ENCODE measurements at regions not wholly inside any gene's neighbourhood (a gene's known extent, or its start where the extent isn't known, plus 50 kb on each side); places are given as distances from the start of the nearest gene placed in this dataset.

- DNase-seq (ENCODE audit: low read depth in 2 of 2, low spot score in 1 of 2) = no peak
Measured at GRCh38 chr12:24060089-24060488, 110.6 kb upstream of the SOX5 start.

DNA sequence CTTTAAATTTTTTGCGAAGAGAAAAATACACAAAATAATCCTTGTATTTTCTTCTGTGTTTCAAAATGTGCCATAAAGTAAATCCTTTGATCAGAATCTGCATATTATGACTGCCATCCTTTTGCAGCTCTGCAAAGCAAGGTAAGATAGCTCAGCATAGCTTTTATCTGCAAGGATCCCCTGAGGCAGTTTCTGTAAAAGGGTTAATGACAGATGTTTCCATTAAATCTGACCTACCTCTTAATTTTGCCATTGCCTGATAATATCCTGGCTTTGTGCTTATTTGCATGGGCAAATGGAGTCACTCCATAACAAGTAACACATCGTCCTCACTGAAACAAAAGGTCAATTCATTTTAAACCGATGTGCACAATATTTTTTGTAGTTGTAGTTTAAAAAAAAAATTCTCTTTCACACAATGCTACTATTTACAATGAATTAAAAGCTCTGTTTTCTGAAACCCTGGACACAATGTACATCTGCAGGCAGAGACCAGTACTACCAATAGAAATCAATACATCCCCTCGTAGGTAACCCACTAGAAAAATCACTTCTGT is 108.5 kb upstream of the SOX5 start:
- no peak for DNase-seq (ENCODE audit: low read depth in 2 of 2, low spot score in 1 of 2)

- no peak for DNase-seq (ENCODE audit: low read depth in 2 of 2, low spot score in 1 of 2)
Measured at GRCh38 chr12:24055747-24056146, 106.3 kb upstream of the SOX5 start.

DNA sequence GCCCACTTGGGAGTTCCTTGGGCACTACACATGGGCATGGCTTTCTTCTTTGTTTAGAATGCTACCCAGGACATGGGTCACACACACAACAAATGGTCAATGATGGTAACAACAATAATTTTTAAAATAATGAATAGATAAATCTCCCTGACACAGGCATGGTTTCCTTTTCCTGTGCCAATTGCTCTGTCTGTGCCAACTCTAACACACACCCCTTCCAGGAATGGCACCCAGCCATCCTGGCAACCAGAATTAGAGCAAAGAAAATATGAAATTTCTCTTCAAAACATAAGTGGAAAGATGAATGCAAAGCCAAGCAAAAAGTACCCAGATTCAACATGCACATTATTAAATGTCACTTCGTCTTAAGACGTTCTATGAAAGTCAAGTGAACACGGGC is 104.9 kb upstream of the SOX5 start:
- no peak for DNase-seq (ENCODE audit: low read depth in 2 of 2, low spot score in 1 of 2)

DNA sequence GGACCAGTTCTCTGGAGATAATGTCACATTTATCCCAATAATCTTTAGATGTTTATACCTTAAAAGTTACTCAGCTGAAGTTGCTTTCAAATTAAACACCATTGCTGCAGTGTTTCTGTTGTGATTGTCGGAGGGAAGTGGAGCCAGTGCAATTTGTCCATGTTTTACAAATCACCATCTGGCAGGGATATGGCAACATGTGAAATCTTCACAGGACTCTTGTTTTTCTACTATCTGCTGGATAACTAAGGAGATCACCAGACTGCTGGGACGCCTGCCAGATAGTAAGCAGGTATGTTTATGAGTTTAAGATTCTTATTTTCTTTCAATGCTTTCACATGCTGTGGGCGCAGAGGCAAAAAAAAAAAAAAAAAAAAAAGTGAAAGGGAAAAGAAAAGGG is 100.3 kb upstream of the SOX5 start:
- DNase-seq (ENCODE audit: low read depth in 2 of 2, low spot score in 1 of 2) = no peak

DNA sequence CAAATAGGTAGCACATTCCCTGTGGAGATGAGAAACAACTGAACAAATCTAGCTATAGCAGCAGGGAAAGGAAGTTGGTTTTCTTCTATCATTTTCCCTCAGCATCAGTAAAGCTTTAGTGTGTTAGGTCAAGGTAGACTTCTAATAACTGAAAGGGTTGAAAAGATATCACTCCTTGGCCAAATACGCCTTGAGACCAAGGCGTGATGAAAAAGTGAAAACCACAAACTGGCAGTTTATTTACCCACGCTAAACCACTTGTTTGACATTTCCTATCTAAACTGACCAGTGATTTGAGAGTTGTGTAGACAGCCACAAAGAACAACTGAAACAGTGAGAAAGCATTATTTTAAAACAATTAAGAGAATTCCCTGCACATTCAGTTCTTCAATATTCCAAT is 99.6 kb upstream of the SOX5 start:
- DNase-seq (ENCODE audit: low read depth in 2 of 2, low spot score in 1 of 2) = no peak

DNA sequence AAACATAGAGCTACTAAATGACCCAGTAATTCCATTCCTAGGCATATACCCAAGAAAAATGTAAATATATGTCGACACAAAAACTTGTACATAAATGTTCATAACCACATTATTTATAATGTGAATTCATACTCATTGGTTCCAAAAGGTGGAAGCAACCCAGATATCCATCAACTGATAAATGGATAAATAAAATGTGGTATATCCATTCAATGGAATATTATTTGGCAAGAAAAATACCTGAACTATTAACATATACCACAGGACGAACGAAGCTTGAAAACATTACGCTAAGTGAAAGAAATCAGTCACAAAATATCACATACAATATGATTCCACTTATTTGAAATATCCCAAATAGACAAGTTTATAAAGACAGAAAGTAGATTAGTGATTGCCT is 99.0 kb upstream of the SOX5 start:
- DNase-seq (ENCODE audit: low read depth in 2 of 2, low spot score in 1 of 2) = no peak

- no peak for DNase-seq (ENCODE audit: low read depth in 2 of 2, low spot score in 1 of 2)
Measured at GRCh38 chr12:24047326-24047725, 97.9 kb upstream of the SOX5 start.

DNA sequence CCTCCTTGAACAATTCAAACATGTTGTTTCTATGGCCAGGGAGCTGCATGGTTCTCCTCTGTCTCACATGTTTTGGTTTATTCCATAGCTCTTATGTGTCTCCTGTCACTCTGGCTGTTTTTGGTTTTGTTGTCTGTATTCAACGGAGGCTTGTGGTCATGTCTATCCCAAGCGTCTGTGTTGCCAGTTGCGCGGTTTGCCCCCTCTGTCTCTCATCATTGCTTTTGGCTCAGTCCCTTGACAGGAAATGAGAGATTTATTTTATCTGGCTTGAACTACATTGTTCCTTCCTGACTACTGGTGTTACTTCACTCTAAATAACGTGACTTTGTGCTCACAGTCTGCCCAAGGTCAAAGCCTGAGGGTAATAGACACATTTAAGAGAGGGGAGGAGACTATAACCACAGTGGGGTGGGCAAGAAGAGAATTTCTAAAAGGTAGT is 96.4 kb upstream of the SOX5 start:
- no peak for DNase-seq (ENCODE audit: low read depth in 2 of 2, low spot score in 1 of 2)

GRCh38 chr12:24044941-24045703 is 95.7 kb upstream of the SOX5 start:
- no peak for DNase-seq (ENCODE audit: low read depth in 2 of 2, low spot score in 1 of 2)

- no peak for DNase-seq (ENCODE audit: low read depth in 2 of 2, low spot score in 1 of 2)
Measured at GRCh38 chr12:24042651-24043050, 93.2 kb upstream of the SOX5 start.

DNA sequence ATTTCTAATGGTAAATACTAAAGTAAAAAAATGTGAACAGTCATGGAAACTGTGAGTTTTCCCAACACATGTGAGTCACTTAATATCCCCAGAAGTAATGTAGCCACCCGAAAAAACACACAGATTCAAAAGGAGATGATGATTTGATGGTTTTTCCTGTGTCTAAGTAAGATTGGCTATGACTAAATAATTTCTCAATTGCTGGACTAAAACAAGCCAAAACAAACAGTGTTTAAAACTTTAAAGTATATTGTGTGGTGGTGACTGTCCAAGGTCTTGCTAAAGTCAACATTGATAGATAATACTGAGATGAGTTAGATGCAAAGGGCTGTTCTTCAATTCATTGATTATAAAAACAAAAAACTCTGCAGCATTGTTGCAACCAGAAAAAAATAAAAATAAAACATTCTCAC is 89.6 kb upstream of the SOX5 start:
- DNase-seq (ENCODE audit: low read depth in 2 of 2, low spot score in 1 of 2) = no peak

- no peak for DNase-seq (ENCODE audit: low read depth in 2 of 2, low spot score in 1 of 2)
Measured at GRCh38 chr12:24038211-24038997, 88.9 kb upstream of the SOX5 start.

DNA sequence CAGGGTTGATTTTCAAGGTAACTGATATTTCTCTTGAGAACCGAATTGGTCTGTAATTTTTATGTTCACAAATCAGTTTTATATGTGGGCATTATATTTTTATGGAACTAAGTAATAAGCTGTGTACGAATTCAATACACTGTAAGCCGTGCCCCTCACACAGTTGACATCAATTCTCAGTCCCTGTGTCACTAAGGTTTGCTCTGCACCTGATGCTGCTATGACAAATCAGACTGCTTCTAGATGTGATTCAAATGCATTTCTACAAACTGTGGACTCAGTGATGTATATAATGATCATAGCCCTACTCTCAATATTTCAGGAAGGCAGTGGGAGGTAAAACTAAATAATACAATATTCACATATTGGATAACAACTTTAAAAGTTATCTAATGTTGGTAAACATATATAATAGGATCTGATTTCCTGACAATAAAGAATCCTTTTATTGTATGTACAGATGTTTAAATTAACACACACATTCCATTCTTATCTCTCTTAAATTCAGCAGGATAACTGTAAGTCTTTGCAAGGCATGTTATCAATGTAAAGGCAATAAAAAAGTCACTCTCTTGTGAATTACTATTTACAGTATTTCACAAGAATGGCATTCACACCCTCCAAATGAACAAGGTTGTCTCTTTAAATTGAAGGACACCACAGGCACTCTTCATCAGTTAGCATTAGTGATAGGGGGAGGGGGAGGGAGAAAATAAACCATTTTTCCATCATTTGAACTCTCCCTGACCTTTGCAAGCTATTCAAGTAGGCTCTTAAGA is 87.2 kb upstream of the SOX5 start:
- no peak for DNase-seq (ENCODE audit: low read depth in 2 of 2, low spot score in 1 of 2)

DNA sequence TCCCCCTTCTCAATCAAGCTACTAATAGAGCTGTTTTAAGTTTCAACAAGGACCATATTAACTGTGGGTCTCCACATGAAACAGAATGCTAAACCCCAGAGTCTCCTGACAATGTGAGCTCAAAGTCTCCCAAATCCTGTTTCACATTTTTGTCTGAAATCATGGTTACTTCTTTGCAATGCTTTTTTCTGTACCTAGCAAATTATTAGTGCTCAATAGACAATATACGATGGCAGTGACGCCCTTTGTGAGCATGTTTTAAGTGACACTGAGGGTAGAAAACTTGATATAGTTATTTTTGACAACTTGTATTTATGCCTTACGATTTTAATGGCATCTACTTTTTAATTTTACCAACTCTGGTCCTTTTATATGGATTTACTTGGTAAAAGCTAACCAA is 85.4 kb upstream of the SOX5 start:
- DNase-seq (ENCODE audit: low read depth in 2 of 2, low spot score in 1 of 2) = no peak

- no peak for DNase-seq (ENCODE audit: low read depth in 2 of 2, low spot score in 1 of 2)
Measured at GRCh38 chr12:24034160-24034559, 84.7 kb upstream of the SOX5 start.

DNA sequence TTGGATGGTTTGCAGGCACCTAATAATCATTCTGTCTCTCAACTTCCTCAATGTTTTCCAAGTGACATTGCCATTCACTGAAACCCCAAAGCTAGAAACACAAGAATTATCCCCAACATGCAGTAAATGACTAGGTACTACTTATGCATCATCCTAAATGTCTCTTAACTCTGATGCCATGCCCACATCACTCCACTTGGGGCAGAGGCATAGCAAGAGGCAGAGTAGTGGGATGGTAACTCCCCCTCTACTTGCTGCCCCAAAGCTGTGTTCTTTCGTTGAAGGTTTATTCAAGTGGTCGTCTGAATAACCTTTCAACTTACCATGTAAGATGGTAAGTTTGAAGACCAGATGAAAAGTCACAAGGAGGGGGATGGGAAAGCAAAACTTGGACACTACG is 77.9 kb upstream of the SOX5 start:
- DNase-seq (ENCODE audit: low read depth in 2 of 2, low spot score in 1 of 2) = no peak

DNA sequence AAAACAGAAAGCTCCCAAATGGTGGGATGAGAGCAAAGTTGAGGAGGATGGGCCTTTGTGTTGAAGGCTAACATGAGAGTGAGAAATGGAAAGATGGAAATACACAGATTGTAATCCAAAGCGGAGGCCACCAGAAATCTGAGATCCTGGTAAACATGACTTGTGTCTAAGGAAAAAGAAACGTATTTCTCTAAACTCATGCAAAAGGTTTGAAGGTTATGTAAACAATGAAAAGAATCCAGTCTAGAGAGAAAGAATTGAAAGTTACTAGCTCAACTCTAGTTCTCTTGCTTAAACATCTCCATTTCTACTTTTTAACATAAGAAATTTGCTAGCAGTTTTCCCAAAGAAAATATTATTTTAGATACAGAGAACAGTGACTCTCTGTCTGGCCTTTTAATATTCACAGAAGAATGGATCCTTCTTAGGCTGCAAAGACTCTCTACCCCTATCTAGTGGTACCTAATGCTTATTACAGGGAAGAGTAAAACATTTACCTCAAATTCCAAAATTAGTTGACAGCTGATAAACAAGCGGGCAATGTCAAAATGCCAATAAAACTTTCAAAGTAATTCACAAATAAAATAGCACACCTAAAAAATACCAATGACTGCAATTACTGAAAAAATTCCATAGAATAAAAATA is 75.8 kb upstream of the SOX5 start:
- no peak for DNase-seq (ENCODE audit: low read depth in 2 of 2, low spot score in 1 of 2)

- DNase-seq (ENCODE audit: low read depth in 2 of 2, low spot score in 1 of 2) = no peak
Measured at GRCh38 chr12:24023081-24023480, 73.6 kb upstream of the SOX5 start.

DNA sequence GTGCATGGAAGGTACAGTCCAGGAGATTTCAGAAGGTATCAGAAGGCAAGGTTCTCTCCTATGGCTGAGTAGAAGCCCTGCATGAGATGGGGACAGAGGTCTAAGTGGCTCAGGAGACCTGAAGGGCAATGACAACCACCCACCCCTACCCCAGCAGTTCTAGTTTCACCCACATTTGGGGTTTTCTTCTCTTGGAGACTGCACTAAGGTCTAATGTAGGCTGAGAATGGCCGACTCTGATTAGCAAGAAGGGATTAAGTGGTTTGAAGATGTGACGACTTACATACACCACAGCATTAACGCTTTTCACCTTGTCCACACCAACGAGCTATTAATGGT is 71.7 kb upstream of the SOX5 start:
- DNase-seq (ENCODE audit: low read depth in 2 of 2, low spot score in 1 of 2) = no peak
